ENCODE measurements at regions not wholly inside any gene's neighbourhood (a gene's known extent, or its start where the extent isn't known, plus 50 kb on each side); places are given as distances from the start of the nearest gene placed in this dataset.

GRCh38 chr13:72430923-72431322, 296.5 kb downstream of the MZT1 start:
- Histone ChIP-seq H3K27ac (no peak overlapping the region), H3K4me3 (no peak overlapping the region), H3K4me1 (no peaks in the 10 kb centered on the region), H3K27me3 (no peaks in the 10 kb centered on the region), H3K36me3 (no peaks in the 10 kb centered on the region), H3K9me3 (no peaks in the 10 kb centered on the region)
- 46 to 57% (median 52%) methylated on average over 4 of the region's 4 CpGs for WGBS, 4 donors
- ATAC-seq, result no peak
- DNase-seq, result no peak
- intact Hi-C loops (cut with DNase I), result no loop called here
- no peak for TF ChIP-seq CTCF (IDR thresholded peaks at IDR 0.05)
- no peak for TF ChIP-seq POLR2A (IDR thresholded peaks at IDR 0.05)

GRCh38 chr13:72427757-72428528, 299.5 kb downstream of the MZT1 start:
- Histone ChIP-seq H3K27me3 (no peaks in the 10 kb centered on the region), H3K4me3 (no peak overlapping the region), H3K9me3 (no peaks in the 10 kb centered on the region), H3K4me1 (no peaks in the 10 kb centered on the region), H3K27ac (no peak overlapping the region), H3K36me3 (no peaks in the 10 kb centered on the region)
- DNase-seq, result no peak
- intact Hi-C loops (cut with DNase I), result no loop called here
- WGBS, 4 donors, result 56 to 69% (median 64%) methylated on average over 7 of the region's 7 CpGs
- TF ChIP-seq POLR2A (IDR thresholded peaks at IDR 0.05) (no peak), CTCF (IDR thresholded peaks at IDR 0.05) (no peak)
- no peak for ATAC-seq

GRCh38 chr13:72424059-72424458, 303.4 kb downstream of the MZT1 start:
- 77 to 90% (median 85%) methylated on average over 2 of the region's 2 CpGs for WGBS, 4 donors
- intact Hi-C loops (cut with DNase I), result no loop called here
- H3K4me1 ChIP-seq, result no peaks in the 10 kb centered on the region
- H3K36me3 ChIP-seq, result no peaks in the 10 kb centered on the region
- DNase-seq (no peak), ATAC-seq (no peak)
- no peaks in the 10 kb centered on the region for H3K9me3 ChIP-seq
- TF ChIP-seq POLR2A (IDR thresholded peaks at IDR 0.05) (no peak), CTCF (IDR thresholded peaks at IDR 0.05) (no peak)
- H3K27ac ChIP-seq, result no peak overlapping the region
- no peaks in the 10 kb centered on the region for H3K27me3 ChIP-seq
- H3K4me3 ChIP-seq, result no peak overlapping the region

- DNase-seq (no peak), ATAC-seq (no peak)
- H3K27me3 ChIP-seq, result no peaks in the 10 kb centered on the region
- no peak overlapping the region for H3K27ac ChIP-seq
- 75 to 85% (median 82%) methylated on average over 3 of the region's 3 CpGs for WGBS, 4 donors
- no peaks in the 10 kb centered on the region for H3K9me3 ChIP-seq
- no peak for TF ChIP-seq CTCF (IDR thresholded peaks at IDR 0.05)
- H3K36me3 ChIP-seq, result no peaks in the 10 kb centered on the region
- no peaks in the 10 kb centered on the region for H3K4me1 ChIP-seq
- no peak overlapping the region for H3K4me3 ChIP-seq
- intact Hi-C loops (cut with DNase I), result no loop called here
Measured at GRCh38 chr13:72415817-72416216, 311.6 kb downstream of the MZT1 start.

Measured in heart left ventricle (tissue), 16 donors.